DND-41 (cell line): ENCODE measurements at regions not wholly inside any gene's neighbourhood (a gene's known extent, or its start where the extent isn't known, plus 50 kb on each side); places are given as distances from the start of the nearest gene placed in this dataset.

Source experiments
- EZH2 ChIP-seq: IDR thresholded peaks from 3 replicates; pipeline ENCODE4 v1.6.1; 2012; ENCODE audit warnings: borderline replicate concordance, low read depth, mild to moderate bottlenecking, moderate library complexity, low read length, inconsistent platforms; ENCODE audit not compliant: severe bottlenecking
- TF ChIP-seq, protein P1 (sequence below): IDR thresholded peaks from 2 replicates; pipeline ENCODE4 v1.5.1; 2012; ENCODE audit warnings: borderline replicate concordance, low read length, moderate library complexity, mild to moderate bottlenecking; ENCODE audit not compliant: poor library complexity, severe bottlenecking; ENCODE audit errors: extremely low read depth

DNA sequence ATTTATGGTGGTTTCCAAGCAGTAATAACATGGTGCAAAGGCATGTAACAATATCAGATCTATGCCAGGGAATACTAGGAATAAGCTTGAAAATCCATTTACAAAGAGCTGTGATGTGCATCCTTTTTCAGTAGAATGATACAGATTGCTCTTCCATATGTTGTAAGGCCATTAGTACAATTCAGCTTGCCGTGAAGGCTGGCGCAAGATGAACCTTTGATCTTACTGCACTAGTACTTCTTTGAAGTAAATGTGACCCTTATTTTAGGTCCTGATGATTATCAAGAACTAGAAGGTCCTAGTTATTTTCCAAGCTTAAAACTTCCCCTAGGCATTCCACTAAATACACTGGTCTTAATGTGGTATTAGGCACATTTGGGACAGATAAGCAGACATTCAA is 210.1 kb upstream of the CD96 start:
- TF ChIP-seq, protein P1, sequence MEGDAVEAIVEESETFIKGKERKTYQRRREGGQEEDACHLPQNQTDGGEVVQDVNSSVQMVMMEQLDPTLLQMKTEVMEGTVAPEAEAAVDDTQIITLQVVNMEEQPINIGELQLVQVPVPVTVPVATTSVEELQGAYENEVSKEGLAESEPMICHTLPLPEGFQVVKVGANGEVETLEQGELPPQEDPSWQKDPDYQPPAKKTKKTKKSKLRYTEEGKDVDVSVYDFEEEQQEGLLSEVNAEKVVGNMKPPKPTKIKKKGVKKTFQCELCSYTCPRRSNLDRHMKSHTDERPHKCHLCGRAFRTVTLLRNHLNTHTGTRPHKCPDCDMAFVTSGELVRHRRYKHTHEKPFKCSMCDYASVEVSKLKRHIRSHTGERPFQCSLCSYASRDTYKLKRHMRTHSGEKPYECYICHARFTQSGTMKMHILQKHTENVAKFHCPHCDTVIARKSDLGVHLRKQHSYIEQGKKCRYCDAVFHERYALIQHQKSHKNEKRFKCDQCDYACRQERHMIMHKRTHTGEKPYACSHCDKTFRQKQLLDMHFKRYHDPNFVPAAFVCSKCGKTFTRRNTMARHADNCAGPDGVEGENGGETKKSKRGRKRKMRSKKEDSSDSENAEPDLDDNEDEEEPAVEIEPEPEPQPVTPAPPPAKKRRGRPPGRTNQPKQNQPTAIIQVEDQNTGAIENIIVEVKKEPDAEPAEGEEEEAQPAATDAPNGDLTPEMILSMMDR, result no peak
- TF ChIP-seq EZH2, result no peak
